Left colon (tissue), 2 donors: ENCODE measurements at regions not wholly inside any gene's neighbourhood (a gene's known extent, or its start where the extent isn't known, plus 50 kb on each side); places are given as distances from the start of the nearest gene placed in this dataset.
"Not testable (repeated sequence)": the region's sequence is repeated elsewhere in the genome, so short reads cannot be mapped to it uniquely, and the experiment has no call there.

Experiments used
- ATAC-seq: fragments of 200-7000 bp; cut with Tn5 transposase; one replicate; pipeline ENCODE4 v1.9.1; 2020; ENCODE audit warnings: mild to moderate bottlenecking, moderate library complexity
- DNase-seq, 2 donors: peaks; one replicate each; pipeline ENCODE4 v3.0.0-alpha.2; 2020
- intact Hi-C, 2 donors: fragments of 100-400 bp; cut with DNase I in 1 of 2; cut with micrococcal nuclease in 1 of 2; formaldehyde crosslinking; loops; one replicate each; pipeline versions ENCODE4 v1.11.2 to v1.14.0; 2022; cut with DNase I, micrococcal nuclease
- donor health status: DM: no; HTN: no; CAD: no.
- donor health status: DM: yes; HTN: yes; CAD: no.

GRCh38 chr18:6564950-6565814, 150.5 kb upstream of the L3MBTL4 start:
- no peak for ATAC-seq
- no peak for DNase-seq
- intact Hi-C loops = no loop called here

- DNase-seq (no peak), ATAC-seq (no peak)
- intact Hi-C loops = no loop called here
Observed at GRCh38 chr18:6565815-6566081, 151.0 kb upstream of the L3MBTL4 start.

- ATAC-seq (no peak), DNase-seq (no peak)
- intact Hi-C loops = no loop called here
Observed at GRCh38 chr18:6566338-6566911, 151.7 kb upstream of the L3MBTL4 start.

GRCh38 chr18:6569813-6570212, 155.1 kb upstream of the L3MBTL4 start:
- DNase-seq (no peak), ATAC-seq (no peak)
- intact Hi-C loops = no loop called here

GRCh38 chr18:6570581-6571238, 156.0 kb upstream of the L3MBTL4 start:
- ATAC-seq = no peak
- intact Hi-C loops = no loop called here

GRCh38 chr18:6571239-6571602, 156.5 kb upstream of the L3MBTL4 start:
- ATAC-seq = no peak
- DNase-seq = no peak
- intact Hi-C loops = no loop called here

More at GRCh38 chr18:6570581-6571238, 156.0 kb upstream of the L3MBTL4 start:
- DNase-seq = no peak

GRCh38 chr18:6572192-6572591, 157.3 kb upstream of the ARHGAP28 start:
- ATAC-seq, DNase-seq, intact Hi-C loops: not testable (repeated sequence)

- intact Hi-C loops = no loop called here
- DNase-seq = no peak
- no peak for ATAC-seq
Observed at GRCh38 chr18:6574631-6575030, 154.9 kb upstream of the ARHGAP28 start.

GRCh38 chr18:6575908-6576307, 153.6 kb upstream of the ARHGAP28 start:
- ATAC-seq (no peak), DNase-seq (no peak)
- intact Hi-C loops = no loop called here

GRCh38 chr18:6576718-6577375, 152.7 kb upstream of the ARHGAP28 start:
- no peak for DNase-seq
- intact Hi-C loops = no loop called here
- ATAC-seq = no peak

GRCh38 chr18:6578686-6579085, 150.8 kb upstream of the ARHGAP28 start:
- intact Hi-C loops = no loop called here
- DNase-seq (no peak), ATAC-seq (no peak)

- intact Hi-C loops = no loop called here
- DNase-seq (no peak), ATAC-seq (no peak)
Observed at GRCh38 chr18:6579486-6579885, 150.0 kb upstream of the ARHGAP28 start.

- DNase-seq (no peak), ATAC-seq (no peak)
Observed at GRCh38 chr18:6580401-6580800, 149.1 kb upstream of the ARHGAP28 start.

GRCh38 chr18:6589923-6590322, 139.6 kb upstream of the ARHGAP28 start:
- intact Hi-C loops = no loop called here
- DNase-seq = no peak
- ATAC-seq = no peak

More at GRCh38 chr18:6580401-6580800, 149.1 kb upstream of the ARHGAP28 start:
- intact Hi-C loops = no loop called here

GRCh38 chr18:6590326-6590725, 139.2 kb upstream of the ARHGAP28 start:
- ATAC-seq (no peak), DNase-seq (no peak)
- intact Hi-C loops = no loop called here

- ATAC-seq (no peak), DNase-seq (no peak)
- intact Hi-C loops = no loop called here
Observed at GRCh38 chr18:6591491-6591890, 138.0 kb upstream of the ARHGAP28 start.

GRCh38 chr18:6592522-6592921, 137.0 kb upstream of the ARHGAP28 start:
- intact Hi-C loops = no loop called here
- ATAC-seq (no peak), DNase-seq (no peak)

GRCh38 chr18:6593142-6593885, 136.2 kb upstream of the ARHGAP28 start:
- DNase-seq (no peak), ATAC-seq (no peak)
- intact Hi-C loops = no loop called here

- intact Hi-C loops = no loop called here
- no peak for ATAC-seq
- no peak for DNase-seq
Observed at GRCh38 chr18:6595666-6596065, 133.8 kb upstream of the ARHGAP28 start.
